Chondrocyte (in vitro differentiated cells): ENCODE measurements at regions not wholly inside any gene's neighbourhood (a gene's known extent, or its start where the extent isn't known, plus 50 kb on each side); places are given as distances from the start of the nearest gene placed in this dataset.

Source experiments
- DNase-seq: peaks from one replicate; pipeline ENCODE4 v3.0.0; 2021; ENCODE audit warnings: mixed read lengths, low spot score
- H3K27ac Mint-ChIP-seq: one replicate; pipeline ENCODE4 v1.8.0; 2021; ENCODE audit warnings: mild to moderate bottlenecking, moderate library complexity, mixed read lengths; ENCODE audit not compliant: unreplicated experiment
- H3K27me3 Mint-ChIP-seq: 2 replicates; pipeline ENCODE4 v1.8.0; 2021; ENCODE audit warnings: low read depth, mixed read lengths
- H3K36me3 Mint-ChIP-seq: 2 replicates; pipeline ENCODE4 v1.8.0; 2021; ENCODE audit warnings: low read depth, mixed read lengths
- H3K4me1 Mint-ChIP-seq: 2 replicates; pipeline ENCODE4 v1.8.0; 2021; ENCODE audit warnings: low read depth, mild to moderate bottlenecking, mixed read lengths
- H3K4me3 Mint-ChIP-seq: one replicate; pipeline ENCODE4 v1.8.0; 2021; ENCODE audit warnings: mild to moderate bottlenecking, moderate library complexity, mixed read lengths; ENCODE audit not compliant: unreplicated experiment
- H3K9me3 Mint-ChIP-seq: 2 replicates; pipeline ENCODE4 v1.8.0; 2021; ENCODE audit warnings: low read depth, mixed read lengths
- CTCF ChIP-seq: fragments of 200-600 bp; sonication (generic); IDR thresholded peaks from 2 replicates; pipeline ENCODE4 v1.5.0; 2021; ENCODE audit warnings: antibody characterized with exemption, mild to moderate bottlenecking, moderate library complexity

- Mint-ChIP-seq H3K4me3 (no peak overlapping the region), H3K36me3 (no peaks in the 10 kb centered on the region), H3K9me3 (no peaks in the 10 kb centered on the region), H3K27ac (no peak overlapping the region), H3K4me1 (no peaks in the 10 kb centered on the region), H3K27me3 (no peaks in the 10 kb centered on the region)
- DNase-seq: no peak
- TF ChIP-seq CTCF: no peak
Measured at GRCh38 chr3:4006288-4006687, 207.1 kb downstream of the LRRN1 start.

- Mint-ChIP-seq H3K4me1 (no peaks in the 10 kb centered on the region), H3K36me3 (no peaks in the 10 kb centered on the region), H3K27me3 (no peaks in the 10 kb centered on the region), H3K9me3 (no peaks in the 10 kb centered on the region), H3K27ac (no peak overlapping the region), H3K4me3 (no peak overlapping the region)
- TF ChIP-seq CTCF: no peak
- no peak for DNase-seq
Measured at GRCh38 chr3:4008205-4008604, 209.0 kb downstream of the LRRN1 start.

- no peaks in the 10 kb centered on the region for H3K9me3 Mint-ChIP-seq
- DNase-seq: no peak
- no peak for TF ChIP-seq CTCF
- no peak overlapping the region for H3K27ac Mint-ChIP-seq
- H3K27me3 Mint-ChIP-seq: no peaks in the 10 kb centered on the region
- no peak overlapping the region for H3K4me3 Mint-ChIP-seq
- no peaks in the 10 kb centered on the region for H3K36me3 Mint-ChIP-seq
- H3K4me1 Mint-ChIP-seq: no peaks in the 10 kb centered on the region
Measured at GRCh38 chr3:4011166-4011565, 211.9 kb downstream of the LRRN1 start.

- H3K4me1 Mint-ChIP-seq: no peaks in the 10 kb centered on the region
- H3K9me3 Mint-ChIP-seq: peaks cover 11% of the 10 kb centered on the region
- DNase-seq: no peak
- no peaks in the 10 kb centered on the region for H3K27me3 Mint-ChIP-seq
- no peaks in the 10 kb centered on the region for H3K36me3 Mint-ChIP-seq
- no peak for TF ChIP-seq CTCF
- H3K27ac Mint-ChIP-seq: no peak overlapping the region
- H3K4me3 Mint-ChIP-seq: no peak overlapping the region
Measured at GRCh38 chr3:4015426-4015825, 216.2 kb downstream of the LRRN1 start.

GRCh38 chr3:4019501-4019900, 220.3 kb downstream of the LRRN1 start:
- H3K9me3 Mint-ChIP-seq: peaks cover 11% of the 10 kb centered on the region
- H3K36me3 Mint-ChIP-seq: no peaks in the 10 kb centered on the region

More at GRCh38 chr3:4019501-4019900, 220.3 kb downstream of the LRRN1 start:
- no peak for TF ChIP-seq CTCF
- no peak for DNase-seq
- H3K27ac Mint-ChIP-seq: no peak overlapping the region
- H3K4me1 Mint-ChIP-seq: no peaks in the 10 kb centered on the region
- H3K27me3 Mint-ChIP-seq: no peaks in the 10 kb centered on the region
- H3K4me3 Mint-ChIP-seq: no peak overlapping the region
